Cardiac muscle cell (in vitro differentiated cells and primary cell): ENCODE measurements at regions not wholly inside any gene's neighbourhood (a gene's known extent, or its start where the extent isn't known, plus 50 kb on each side); places are given as distances from the start of the nearest gene placed in this dataset.

ENCODE experiments used
- DNase-seq, 2 donors: peaks; one replicate each; pipeline versions ENCODE4 v3.0.0 to v3.0.0-alpha.2; 2010 to 2017; ENCODE audit warnings: low read depth in 1 of 2, low spot score in 1 of 2
- H3K27ac ChIP-seq: fragments of 200-600 bp; sonication (generic); 2 replicates; pipeline ENCODE4 v1.5.1; 2016
- H3K27me3 ChIP-seq: fragments of 200-600 bp; sonication (generic); 2 replicates; pipeline ENCODE4 v1.6.0; 2016; ENCODE audit warnings: control low read depth
- H3K36me3 ChIP-seq: fragments of 200-600 bp; sonication (generic); 2 replicates; pipeline ENCODE4 v1.5.1; 2016; ENCODE audit warnings: control low read depth
- H3K4me1 ChIP-seq: fragments of 200-600 bp; sonication (generic); 2 replicates; pipeline ENCODE4 v1.8.1; 2017; ENCODE audit warnings: low read depth, mild to moderate bottlenecking, mixed run types
- H3K4me3 ChIP-seq: fragments of 200-600 bp; sonication (generic); 2 replicates; pipeline ENCODE4 v1.5.1; 2016; ENCODE audit warnings: mild to moderate bottlenecking
- H3K9me3 ChIP-seq: fragments of 200-600 bp; sonication (generic); 2 replicates; pipeline ENCODE4 v1.5.1; 2017; ENCODE audit warnings: low read depth, mild to moderate bottlenecking, control low read depth
- TF ChIP-seq, protein P1 (sequence below): IDR thresholded peaks from 2 replicates; pipeline ENCODE4 v1.5.1; 2012; ENCODE audit warnings: low read depth, mild to moderate bottlenecking, low read length

DNA sequence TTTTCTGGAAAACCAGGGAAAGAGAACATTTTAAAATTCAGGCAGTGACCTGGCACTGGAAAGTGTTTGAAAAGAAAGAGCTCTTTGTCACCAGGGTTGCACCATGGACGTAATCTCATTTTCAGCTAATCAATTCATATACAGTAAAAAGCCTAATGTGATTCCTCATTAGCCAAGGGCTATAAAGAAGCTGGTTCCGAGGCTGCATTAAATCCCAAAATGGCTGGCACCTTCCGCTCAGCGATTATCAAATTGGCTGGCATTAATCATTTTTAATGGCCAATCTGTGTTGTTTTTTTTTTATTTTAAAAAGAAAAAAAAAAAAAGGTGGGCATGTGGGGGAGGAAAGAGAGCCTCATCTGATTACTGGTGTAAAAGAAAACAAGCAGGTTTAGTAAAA is 341.4 kb downstream of the RAB28 start:
- no peaks in the 10 kb centered on the region for H3K27me3 ChIP-seq
- TF ChIP-seq, protein P1, sequence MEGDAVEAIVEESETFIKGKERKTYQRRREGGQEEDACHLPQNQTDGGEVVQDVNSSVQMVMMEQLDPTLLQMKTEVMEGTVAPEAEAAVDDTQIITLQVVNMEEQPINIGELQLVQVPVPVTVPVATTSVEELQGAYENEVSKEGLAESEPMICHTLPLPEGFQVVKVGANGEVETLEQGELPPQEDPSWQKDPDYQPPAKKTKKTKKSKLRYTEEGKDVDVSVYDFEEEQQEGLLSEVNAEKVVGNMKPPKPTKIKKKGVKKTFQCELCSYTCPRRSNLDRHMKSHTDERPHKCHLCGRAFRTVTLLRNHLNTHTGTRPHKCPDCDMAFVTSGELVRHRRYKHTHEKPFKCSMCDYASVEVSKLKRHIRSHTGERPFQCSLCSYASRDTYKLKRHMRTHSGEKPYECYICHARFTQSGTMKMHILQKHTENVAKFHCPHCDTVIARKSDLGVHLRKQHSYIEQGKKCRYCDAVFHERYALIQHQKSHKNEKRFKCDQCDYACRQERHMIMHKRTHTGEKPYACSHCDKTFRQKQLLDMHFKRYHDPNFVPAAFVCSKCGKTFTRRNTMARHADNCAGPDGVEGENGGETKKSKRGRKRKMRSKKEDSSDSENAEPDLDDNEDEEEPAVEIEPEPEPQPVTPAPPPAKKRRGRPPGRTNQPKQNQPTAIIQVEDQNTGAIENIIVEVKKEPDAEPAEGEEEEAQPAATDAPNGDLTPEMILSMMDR = no peak
- H3K36me3 ChIP-seq = no peaks in the 10 kb centered on the region
- no peak for DNase-seq
- no peak overlapping the region for H3K27ac ChIP-seq
- H3K4me1 ChIP-seq = no peaks in the 10 kb centered on the region
- H3K4me3 ChIP-seq = no peak overlapping the region
- H3K9me3 ChIP-seq = no peaks in the 10 kb centered on the region

DNA sequence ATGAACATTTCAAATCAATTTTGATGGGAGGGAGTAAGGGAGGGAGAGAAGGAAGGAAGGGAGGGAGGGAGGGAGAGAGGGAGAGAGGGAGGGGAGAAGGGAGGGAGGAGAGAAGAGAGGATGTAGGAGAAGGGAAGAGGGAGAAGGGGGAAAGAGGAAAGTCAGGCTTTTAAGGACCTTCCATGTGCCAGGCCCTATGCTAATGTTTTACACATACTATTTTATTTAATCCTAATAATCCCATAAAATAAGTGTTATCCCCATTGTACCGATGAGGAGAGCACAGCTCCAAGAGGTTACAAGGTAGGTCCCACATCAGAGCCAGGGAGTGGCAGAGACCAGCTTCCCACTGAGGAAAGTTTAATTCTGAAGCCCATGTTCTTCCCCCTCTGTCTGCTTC is 341.9 kb downstream of the RAB28 start:
- Histone ChIP-seq H3K27ac (no peak overlapping the region), H3K4me1 (no peaks in the 10 kb centered on the region)
- TF ChIP-seq, protein P1 = no peak

DNA sequence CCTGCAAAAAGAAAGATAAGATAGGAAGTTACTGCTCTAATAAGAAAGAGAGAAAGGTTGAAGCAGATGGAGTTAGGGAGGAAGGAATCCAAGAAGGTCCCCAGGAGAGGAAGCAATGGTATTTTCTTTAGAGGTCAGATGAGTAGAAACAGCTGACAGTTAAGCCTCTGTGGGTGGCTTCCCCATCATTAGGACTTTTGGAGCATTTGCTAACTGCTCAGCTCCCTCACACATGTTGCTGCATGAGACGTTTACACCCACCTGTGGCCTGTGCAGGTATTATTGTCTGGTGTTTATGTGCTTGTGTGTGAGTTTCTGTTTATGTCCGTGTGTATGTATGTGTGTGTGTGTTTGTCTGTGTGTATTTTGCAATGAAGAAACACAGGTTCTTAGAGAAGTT is 346.8 kb downstream of the RAB28 start:
- Histone ChIP-seq H3K9me3 (no peaks in the 10 kb centered on the region), H3K4me1 (no peaks in the 10 kb centered on the region), H3K27me3 (no peaks in the 10 kb centered on the region), H3K36me3 (no peaks in the 10 kb centered on the region), H3K27ac (no peak overlapping the region), H3K4me3 (no peak overlapping the region)
- no peak for DNase-seq
- TF ChIP-seq, protein P1 = no peak

More for the DNA sequence above, 341.9 kb downstream of the RAB28 start:
- Histone ChIP-seq H3K27me3 (no peaks in the 10 kb centered on the region), H3K4me3 (no peak overlapping the region), H3K36me3 (no peaks in the 10 kb centered on the region), H3K9me3 (no peaks in the 10 kb centered on the region)
- no peak for DNase-seq

DNA sequence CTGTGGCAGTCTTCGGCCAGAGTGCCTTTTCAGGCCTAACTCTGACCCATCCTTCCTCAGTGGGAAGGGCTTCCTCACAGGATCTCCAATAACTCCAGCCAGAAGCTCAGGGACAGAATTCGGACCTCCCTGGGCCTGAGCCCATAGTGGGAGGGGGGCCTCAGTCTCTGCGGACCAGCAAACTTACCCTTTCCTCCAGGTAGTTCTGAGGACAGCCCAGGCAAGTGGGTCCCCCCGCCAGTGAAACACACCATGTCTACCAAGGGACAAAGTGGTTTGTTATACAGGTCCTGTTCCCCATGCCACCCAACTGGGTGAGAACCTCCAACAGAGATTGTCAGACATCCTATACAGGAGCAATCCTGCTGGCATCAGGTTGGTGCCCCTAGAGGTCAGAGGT is 350.4 kb downstream of the RAB28 start:
- no peak overlapping the region for H3K27ac ChIP-seq
- no peak for DNase-seq
- TF ChIP-seq, protein P1 = no peak
- H3K9me3 ChIP-seq = no peaks in the 10 kb centered on the region
- no peaks in the 10 kb centered on the region for H3K36me3 ChIP-seq
- H3K4me1 ChIP-seq = no peaks in the 10 kb centered on the region
- H3K4me3 ChIP-seq = no peak overlapping the region
- H3K27me3 ChIP-seq = no peaks in the 10 kb centered on the region

DNA sequence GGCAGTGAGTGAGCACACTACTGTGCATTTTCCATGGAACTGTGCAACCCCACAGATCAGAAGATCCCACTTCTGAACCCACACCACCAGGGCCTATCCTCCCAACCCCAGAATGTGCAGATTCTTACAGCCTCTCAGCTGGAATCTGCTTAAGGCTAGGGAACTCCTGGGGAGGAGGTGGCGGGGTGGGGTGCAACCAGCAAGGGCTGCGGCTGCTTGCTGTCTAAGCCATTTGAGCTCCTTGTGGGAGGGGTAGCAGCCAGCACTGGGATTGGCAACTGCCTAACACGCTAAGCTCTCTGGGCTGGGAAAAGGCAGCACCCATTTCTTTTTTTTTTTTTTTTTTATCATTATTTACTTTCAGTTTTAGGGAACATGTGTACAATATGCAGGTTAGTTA is 353.3 kb downstream of the RAB28 start:
- no peak for DNase-seq
- Histone ChIP-seq H3K27ac (no peak overlapping the region), H3K4me1 (peaks cover 3% of the 10 kb centered on the region), H3K4me3 (no peak overlapping the region), H3K9me3 (no peaks in the 10 kb centered on the region), H3K27me3 (no peaks in the 10 kb centered on the region), H3K36me3 (no peaks in the 10 kb centered on the region)
- TF ChIP-seq, protein P1 = no peak

DNA sequence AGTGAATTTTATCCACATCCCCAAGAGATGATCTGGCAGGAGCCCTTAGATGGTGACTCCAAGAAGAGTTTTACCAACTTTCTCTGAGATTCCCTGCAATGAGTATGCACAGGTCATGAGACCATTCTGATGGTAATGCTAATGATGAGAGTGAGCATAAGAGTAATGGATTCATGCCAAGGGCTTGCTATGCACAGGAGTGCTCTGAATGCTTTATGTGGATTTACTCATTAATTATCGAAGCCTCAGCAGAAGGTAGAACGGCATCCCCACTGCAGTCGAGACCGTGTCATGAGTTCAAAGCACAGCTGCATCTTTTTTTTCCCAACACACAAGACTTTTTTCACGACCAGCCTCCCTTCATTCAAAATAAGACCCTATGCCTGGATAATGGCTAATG is 355.0 kb downstream of the RAB28 start:
- Histone ChIP-seq H3K4me3 (no peak overlapping the region), H3K27me3 (no peaks in the 10 kb centered on the region), H3K9me3 (no peaks in the 10 kb centered on the region), H3K27ac (no peak overlapping the region), H3K4me1 (peaks cover 3% of the 10 kb centered on the region), H3K36me3 (no peaks in the 10 kb centered on the region)
- DNase-seq = no peak
- TF ChIP-seq, protein P1 = no peak
